ENCODE measurements at regions not wholly inside any gene's neighbourhood (a gene's known extent, or its start where the extent isn't known, plus 50 kb on each side); places are given as distances from the start of the nearest gene placed in this dataset.

- TF ChIP-seq RAD21 (IDR thresholded peaks at IDR 0.05; ENCODE audit: low read depth) (no peak), YY1 (IDR thresholded peaks at IDR 0.05; ENCODE audit: low read depth) (no peak)
Measured at GRCh38 chr2:137900421-137901141, 63.7 kb upstream of the HNMT start.

Measured in Ishikawa (cell line).